A172 (cell line): ENCODE measurements at regions not wholly inside any gene's neighbourhood (a gene's known extent, or its start where the extent isn't known, plus 50 kb on each side); places are given as distances from the start of the nearest gene placed in this dataset.
"Not testable (repeated sequence)": the region's sequence is repeated elsewhere in the genome, so short reads cannot be mapped to it uniquely, and the experiment has no call there.

Experiments
- DNase-seq: peaks from one replicate; pipeline ENCODE4 v3.0.0-alpha.2; 2015; ENCODE audit warnings: low spot score

DNA sequence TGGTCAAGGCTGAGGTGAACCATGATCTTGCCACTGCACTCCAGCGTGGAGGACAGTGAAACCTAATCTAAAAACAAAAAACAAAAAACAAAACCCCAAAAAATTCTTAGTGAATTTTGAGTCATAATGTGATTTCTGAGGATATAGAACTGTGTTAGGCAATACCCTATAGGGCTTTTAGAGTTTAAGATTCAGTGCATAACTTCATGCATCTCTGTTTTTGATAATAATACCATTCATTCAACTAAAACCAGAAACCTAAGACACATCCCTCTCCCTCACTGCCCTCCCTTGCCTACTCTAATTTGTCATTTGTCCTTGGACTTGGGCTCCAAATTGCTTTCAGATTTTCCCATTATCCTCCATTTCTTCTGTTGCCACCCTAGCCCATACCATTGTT lies 405.7 kb upstream of the EDIL3 start:
- no peak for DNase-seq

DNA sequence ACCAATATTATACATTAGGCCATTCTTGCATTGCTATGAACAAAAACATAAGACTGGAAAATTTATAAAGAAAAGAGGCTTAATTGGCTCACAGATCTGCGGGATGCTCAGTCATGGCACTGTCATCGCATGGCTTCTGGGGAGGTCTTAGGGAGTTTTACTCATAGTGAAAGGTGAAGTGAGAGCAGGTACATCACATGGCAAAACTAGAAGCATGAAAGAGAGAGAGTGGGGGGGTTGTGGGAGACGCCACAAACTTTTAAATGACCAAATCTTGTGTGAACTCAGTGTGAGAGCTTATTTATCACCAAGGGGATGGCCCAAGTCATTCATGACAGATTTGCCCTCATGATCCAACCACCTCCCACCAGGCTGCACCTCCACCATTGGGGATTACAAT lies 398.3 kb upstream of the EDIL3 start:
- no peak for DNase-seq

DNA sequence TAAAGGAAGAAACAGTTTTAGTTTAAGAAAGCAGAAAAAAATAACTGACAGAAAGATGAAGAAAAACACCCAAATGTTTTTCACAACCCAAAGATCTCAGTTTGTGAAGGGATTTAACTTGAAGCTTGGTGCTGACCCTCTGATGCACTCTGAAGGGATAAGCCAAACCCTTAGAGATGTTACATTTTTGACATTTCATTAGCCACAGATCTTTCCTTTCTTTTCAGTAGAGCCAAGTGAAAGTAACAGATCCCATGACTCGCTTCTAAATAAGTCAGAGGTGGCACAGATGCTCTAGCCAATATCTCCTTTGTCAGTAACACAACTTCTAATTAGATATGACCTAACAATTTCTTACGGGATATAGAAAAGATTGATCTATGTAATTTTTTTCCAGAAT lies 394.5 kb upstream of the EDIL3 start:
- peak; percentile 2 for DNase-seq

DNA sequence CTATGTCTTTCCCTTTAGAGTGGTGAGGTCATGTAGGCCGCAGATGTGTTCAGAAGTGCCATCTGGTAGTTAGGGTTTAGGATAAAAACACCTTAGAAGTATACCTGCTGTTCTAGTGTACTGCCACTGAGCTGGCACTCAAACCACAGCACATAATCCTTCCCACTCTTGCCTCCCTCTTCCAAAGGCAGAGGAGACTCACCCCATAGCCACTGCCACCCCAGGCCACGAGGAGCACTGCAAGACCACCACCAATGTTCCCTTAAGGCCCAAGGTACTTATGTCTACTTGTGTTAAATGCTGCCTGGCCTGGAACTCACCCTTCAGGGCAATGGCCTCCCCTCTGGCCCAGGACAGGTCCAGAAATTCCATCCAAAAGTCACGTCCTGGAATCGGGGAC lies 379.5 kb upstream of the EDIL3 start:
- no peak for DNase-seq

DNA sequence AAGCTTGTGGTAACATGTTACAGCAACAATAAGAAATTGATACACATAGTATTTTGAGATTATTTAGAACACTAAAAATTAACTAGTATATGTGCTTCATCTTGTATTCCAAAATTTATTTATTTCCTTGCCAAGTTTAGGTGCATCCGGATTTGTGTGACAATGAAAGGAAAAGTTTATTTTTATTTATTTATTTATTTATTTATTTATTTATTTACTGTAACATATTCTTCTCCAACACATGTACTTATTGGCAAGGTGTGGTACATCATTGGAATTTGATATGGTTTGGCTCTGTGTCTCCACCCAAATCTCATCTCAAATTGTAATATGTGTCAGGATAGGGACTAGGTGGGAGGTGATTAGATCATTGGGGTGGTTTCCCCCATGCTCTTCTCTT lies 373.3 kb upstream of the EDIL3 start:
- DNase-seq, result no peak

DNA sequence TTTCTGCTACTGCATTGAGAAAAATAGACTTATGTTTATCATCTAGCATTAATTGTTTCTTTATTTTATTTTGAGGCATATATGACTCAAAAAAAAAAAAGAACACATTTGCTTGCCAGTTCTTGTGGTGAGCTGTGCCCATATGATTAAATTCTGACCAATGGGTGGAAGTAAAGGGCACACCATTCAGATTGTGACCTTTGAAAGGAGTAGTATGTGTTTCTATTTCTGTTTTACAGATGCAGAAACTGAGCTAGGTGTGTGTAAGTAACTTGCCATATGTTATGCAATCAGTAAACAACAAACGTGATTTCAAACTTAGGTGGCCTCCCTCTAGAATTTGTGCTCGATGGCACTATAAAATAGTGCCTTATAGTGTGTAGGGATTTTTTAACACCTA lies 368.1 kb upstream of the EDIL3 start:
- no peak for DNase-seq

DNA sequence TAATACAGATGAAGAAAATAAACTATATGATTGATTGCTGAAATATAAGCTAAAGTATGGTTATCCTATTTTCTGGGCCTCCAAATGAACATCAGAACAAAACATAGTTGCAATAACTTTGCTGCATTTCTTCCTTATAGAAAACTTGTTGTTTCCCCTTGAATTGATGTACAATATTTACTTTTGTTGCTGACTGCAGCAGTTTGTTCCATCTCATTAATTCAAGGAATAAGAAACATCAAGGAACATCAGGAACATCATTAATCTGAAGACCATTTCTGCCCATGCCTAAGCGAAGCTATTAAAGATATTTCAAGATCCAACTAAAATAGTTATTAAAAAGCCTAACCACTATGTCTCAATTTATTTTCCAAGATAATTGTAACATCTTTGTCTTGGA lies 363.6 kb upstream of the EDIL3 start:
- no peak for DNase-seq

DNA sequence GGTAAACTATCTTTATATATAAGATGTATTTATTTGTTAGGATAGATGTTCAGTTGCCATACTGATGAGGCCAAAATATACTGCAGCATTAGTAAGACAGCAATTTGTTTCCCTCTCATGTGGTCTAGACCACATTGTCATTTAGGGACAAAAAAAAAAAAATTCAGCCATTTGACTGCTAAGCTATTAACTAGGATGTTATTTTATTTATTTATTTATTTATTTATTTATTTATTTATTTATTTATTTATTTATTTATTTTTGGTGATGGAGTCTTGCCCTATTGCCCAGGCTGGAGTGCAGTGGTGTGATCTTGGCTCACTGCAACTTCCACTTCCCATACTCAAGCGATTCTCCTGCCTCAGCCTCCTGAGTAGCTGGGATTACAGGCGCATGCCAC lies 361.6 kb upstream of the EDIL3 start:
- not testable (repeated sequence) for DNase-seq

DNA sequence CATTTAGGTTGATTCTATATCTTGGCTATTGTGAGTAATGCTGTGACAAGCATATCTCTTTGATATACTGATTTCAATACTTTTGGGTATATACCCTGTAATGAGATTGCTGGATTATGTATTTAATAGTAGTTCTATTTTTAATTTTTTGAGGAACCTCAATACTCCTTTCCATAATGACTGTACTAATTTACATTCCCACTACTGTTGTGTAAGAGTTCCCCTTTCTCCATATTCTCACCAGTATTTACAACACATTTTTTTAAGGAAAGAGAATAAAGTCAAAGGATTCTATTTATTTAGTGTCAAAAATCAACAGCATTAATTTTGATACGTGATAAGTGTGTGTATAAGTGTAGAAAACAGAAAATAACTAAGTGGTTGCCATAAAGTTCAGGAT lies 356.4 kb upstream of the EDIL3 start:
- no peak for DNase-seq

DNA sequence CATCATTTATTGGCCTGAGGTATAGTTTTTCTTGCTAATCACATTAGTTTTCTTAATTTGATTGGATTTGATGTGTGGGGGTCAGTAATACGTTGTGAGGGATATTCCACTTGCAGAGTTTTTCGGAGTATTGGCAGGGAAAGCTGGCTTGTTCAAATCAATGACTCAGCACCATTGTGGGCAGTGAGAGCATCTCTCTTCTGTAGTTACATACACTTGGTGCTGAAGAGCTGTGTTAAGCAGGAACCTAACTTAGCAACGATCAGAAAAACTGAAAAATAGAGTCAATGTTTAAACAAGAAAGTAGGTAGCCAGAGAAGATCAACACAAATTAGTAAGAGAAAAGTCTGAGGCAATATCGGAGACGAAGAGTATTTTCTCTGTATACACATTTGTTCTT lies 344.6 kb upstream of the EDIL3 start:
- DNase-seq, result peak; percentile 9

DNA sequence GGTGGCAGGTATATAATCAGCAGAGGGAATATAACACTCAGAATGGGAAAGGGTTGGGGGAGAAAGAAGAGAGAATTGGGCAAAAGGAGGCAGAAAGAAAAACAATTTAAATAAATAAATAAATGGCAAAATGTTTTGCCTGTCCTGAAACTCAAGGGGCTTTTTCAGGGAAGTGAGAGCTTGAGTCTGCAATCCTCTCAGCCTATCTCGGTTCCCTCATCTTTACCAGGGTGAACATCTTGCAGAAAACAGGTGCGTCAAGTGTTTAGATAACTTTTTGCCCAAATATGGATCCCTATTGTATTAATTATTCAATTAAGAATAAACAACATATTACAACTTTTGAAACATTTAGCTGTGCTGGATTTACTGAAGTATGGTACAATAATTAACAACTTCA lies 343.0 kb upstream of the EDIL3 start:
- DNase-seq, result no peak

DNA sequence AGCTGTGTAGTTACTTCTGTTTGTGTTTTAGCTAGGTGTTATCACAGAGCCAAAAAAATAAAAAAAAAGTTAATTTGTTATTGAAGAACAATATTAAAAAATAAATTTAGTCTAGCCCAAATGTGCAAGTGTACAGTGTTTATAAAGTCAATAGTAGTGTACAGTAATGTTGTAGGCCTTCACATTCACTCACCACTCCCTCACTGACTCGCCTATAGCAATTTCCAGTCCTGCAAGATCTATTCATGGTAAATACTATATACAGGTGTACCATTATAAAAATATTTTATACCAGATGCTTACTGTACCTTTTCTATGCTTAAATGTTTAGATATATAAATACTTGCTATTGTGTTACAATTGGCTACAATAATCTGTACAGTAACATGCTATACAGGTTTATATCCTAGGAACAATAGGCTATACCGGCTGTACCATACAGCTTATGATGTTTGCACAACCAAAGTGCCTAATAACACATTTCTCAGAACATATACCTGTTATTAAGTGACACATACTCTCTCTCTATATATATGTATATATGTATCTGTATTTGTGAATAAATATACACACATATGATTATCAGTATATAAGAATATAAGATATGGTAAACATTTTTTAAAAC lies 341.4 kb upstream of the EDIL3 start:
- DNase-seq, result no peak

DNA sequence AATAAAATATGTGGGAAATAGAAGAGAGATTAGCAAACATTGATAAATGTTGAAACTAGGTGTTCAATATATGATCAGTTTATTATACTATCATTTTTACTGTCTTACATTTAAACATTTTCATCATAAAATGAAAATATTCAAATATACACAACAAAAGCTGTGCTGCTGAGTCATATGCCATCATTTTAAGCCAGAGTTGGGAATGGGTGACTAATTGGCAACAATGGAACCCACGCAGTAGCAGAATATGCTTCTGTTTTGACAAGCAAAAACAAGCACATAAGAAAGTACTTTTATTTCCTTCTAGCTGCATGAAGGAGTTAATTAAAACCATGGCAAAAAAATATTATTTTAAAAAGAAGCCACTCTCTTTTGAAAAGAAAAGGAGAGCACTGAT lies 340.0 kb upstream of the EDIL3 start:
- peak; percentile 28 for DNase-seq

DNA sequence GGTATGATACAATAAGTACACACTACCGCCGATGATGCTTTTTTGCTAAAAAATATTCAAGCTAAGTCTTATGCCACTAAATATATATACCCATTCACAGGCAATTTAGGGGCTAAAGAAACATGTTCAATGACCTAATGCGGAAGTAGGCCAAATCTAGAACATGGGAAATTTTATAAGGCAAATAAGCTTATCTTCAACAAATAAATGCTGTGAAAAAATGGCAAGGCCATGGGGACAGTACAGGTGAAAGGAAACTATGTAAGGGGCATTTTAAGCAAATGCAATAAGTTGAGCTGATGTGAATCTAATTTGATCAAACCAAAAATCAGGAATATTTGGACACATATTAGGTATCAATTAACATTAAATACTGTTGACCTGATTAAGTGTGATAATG lies 339.5 kb upstream of the EDIL3 start:
- DNase-seq, result no peak

DNA sequence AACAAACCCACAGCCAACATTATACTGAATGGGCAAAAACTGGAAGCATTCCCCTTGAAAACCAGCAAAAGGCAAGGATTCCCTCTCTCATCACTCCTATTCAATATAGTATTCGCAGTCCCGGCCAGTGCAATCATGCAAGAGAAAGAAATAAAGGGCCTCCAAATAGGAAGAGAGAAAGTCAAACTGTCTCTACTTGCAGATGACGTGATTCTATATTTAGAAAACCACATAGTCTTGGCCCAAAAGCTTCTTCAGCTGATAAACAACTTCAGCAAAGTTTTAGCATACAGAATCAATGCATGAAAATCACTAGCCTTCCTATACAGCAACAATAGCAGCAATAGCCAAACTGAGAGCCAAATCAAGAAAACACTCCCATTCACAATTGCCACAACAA lies 333.7 kb upstream of the EDIL3 start:
- no peak for DNase-seq

DNA sequence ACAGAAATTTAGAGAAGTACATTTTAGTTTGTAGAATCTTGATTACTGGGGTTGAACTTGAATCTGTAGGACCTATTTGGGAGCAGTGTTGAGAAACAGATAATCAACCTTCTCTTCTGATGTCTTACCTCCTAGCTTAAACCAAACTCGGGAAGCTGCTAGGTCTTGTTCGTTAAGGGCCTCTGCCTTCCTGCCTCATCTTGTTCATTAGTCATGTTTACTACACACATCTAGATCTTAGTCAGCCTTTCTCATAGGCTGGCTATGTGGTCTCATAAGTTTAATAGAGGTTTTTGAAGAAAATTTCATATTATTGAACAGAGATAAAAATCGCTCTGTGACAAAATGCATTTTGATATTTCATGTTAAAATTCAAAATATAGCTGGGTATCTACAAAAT lies 331.0 kb upstream of the EDIL3 start:
- no peak for DNase-seq

DNA sequence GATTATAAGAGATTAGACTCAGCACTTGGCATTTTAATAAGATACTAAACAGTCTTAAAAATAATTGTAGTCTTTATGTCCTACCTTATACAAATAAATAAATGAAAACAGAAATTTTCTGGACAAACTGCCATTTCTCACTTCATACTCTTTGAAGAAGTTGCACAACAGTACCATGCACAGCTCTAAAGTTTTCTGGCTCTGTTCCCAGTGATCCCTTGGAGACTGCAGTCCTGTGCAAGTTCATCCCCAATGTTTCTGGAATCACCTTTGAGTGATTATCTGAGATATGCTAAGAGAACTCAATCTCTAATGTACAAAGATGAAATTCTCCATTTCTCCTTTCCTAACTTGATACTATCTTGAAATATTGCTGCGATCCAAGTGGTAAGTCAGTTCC lies 330.4 kb upstream of the EDIL3 start:
- no peak for DNase-seq

DNA sequence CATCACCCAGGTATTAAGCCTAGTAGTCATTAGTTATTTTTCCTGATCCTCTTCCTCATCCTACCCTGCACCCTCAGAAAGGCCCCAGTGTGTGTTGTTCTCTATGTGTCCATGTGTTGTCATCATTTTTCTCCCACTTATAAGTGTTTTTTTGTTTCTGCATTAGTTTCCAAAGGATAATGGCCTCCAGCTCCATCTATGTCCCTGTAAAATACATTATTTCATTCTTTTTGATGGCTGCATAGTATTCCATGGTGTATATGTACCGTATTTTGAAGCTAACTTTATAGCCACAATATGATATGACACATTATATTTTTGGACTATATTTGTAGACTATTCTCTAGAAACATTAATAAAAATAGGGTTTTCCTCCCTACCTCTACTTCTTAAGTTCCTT lies 324.4 kb upstream of the EDIL3 start:
- no peak for DNase-seq

DNA sequence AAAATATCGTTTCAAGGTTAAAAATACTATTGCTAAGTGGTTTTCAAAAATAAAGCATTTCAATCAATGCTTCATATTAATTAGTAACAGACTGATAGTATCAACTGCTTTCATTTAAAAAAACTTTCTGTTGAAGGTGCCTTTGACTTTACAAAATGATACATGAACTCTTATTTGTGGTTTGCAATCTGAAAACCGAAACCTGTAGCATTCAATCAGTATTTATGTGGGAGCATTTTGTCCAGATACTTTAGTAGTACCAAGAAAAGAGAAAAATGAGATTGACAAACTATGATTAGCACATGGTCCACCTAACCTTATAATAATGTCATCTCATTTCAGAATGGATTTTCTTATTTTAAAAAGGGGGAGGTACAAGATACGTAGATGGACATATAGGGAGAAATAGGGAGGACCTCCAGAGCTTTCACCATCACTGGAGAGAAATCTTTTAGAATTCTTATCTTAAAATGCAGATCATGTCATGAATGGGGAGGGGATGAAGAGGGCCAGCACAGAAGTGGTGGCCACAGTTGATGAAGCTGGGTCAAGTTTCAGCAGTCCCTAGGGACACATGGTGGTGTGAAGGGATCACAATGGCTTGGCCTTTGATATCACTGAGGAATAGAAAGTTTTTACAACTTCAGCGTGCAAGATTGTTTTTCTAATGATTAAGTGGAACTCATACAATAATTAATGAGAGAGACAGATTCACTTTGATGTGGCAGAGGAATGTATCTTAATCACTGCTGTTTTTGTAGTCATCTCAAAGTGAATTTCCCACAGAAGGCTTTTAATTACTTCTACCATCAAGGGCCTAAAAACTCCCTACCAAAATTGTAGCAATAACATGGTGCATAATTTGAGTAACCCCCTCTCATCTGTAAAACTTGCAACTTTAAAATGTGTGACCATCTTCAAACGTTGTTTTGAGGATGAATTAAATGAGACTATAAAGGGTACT lies 322.3 kb upstream of the EDIL3 start:
- no peak for DNase-seq

DNA sequence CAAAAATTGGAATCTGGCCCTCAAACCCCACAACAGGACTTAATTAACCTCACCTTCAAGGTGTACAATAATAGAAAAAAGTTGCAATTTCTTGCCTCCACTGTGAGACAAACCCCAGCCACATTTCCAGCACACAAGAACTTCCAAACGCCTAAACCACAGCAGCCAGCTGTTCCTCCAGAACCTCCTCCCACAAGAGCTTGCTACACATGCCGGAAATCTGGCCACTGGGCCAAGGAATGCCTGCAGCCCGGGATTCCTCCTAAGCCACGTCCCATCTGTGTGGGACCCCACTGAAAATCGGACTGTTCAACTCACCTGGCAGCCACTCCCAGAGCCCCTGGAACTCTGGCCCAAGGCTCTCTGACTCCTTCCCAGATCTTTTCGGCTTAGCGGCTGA lies 315.9 kb upstream of the EDIL3 start:
- DNase-seq, result not testable (repeated sequence)

DNA sequence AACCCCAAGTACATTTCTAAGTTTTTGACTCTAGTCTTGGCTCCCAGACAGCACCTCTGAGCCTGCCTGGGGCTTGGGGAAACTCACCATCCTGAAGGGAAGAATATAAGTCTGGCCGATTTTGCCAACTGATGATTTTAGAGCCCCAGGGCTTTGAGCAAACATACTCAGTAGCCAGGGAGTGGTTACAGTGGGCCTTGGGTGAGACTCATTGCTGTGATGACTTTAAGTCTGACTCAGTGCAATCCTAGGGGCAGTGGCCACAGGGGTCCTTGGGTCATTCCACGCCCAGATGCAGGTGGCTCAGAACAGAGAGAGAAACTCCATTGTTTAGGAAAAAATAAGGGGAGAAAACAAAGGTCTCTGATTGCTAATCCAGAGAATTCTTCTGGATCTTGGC lies 312.0 kb upstream of the EDIL3 start:
- DNase-seq, result peak; percentile 62

DNA sequence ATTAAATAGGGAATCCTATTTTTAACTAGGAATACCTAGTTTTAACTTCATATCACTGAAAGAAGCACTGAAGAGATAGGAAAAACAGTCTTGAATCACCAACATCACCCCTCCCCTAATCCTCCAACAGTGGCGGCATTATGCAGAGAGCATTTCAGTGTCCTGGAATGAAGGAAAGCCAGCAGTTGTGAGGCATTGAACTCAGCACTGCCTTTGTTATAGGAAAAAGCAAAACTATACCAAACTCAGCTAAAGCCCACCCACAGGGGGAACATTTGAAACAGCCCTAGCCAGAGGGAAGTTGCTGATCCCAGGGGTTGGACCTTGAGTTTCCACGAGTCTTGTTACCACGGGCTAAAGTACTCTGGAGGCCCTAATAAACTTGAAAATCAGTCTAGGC lies 310.6 kb upstream of the EDIL3 start:
- no peak for DNase-seq

DNA sequence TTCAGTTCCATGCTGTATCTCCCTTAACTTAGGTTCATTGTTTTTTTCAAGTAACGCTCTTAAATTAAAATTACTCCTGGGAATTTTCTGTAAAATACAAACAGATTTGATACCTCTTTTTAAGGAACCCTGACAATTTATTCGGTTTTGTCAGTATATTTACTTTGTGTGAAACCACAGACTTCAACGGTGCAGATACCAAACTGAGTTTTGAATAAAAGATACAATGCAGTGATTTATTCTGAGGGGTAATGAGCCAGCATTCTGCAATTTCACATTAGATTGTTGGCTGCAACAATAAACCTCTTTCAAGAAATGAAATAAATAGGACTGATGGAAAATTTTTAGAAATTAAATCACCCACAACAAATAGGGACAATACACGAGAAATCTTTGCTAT lies 308.6 kb upstream of the EDIL3 start:
- DNase-seq, result no peak

DNA sequence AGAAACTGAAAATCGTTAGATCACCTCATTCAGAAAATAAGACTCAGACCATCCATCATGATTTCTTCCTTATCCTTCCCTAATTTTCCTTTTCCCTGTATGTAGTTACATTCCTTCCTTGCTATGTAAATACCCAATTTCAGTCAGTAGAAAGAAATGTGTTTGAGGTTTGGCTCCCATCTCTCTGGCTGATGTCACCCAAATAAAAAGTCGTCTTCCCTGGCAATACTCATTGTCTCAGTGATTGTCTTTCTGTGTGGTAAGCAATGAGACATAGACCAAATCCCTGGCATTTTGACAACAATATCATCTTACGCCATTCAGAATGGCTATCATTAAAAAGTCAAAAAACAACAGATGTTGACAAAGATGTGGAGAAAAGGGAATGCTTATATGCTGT lies 303.9 kb upstream of the EDIL3 start:
- DNase-seq, result peak; percentile 71
